HEK293 (cell line): ENCODE measurements at regions not wholly inside any gene's neighbourhood (a gene's known extent, or its start where the extent isn't known, plus 50 kb on each side); places are given as distances from the start of the nearest gene placed in this dataset.

Experiments used
- CTCF ChIA-PET: fragments of 350-600 bp; formaldehyde crosslinking; extraction: SDS; loops from one replicate; lab custom pipeline; 2021; ENCODE audit warnings: antibody characterized with exemption; lab: Yijun Ruan, JAX
- POLR2A ChIA-PET: fragments of 300-600 bp; formaldehyde crosslinking; extraction: SDS; loops from one replicate; lab custom pipeline; 2020; ENCODE audit warnings: antibody characterized with exemption, inconsistent platforms; lab: Yijun Ruan, JAX
- H3K27ac ChIP-seq: fragments of 200-500 bp; sonication (Bioruptor generic); 2 replicates; pipeline ENCODE4 v1.5.1; 2014; ENCODE audit warnings: low read depth, low read length, control low read depth, inconsistent platforms; ENCODE audit errors: extremely low read depth
- H3K36me3 ChIP-seq, 2 experiments: fragments of 200-500 bp in 1 of 2; sonication (Bioruptor generic) in 1 of 2; 1 replicate in 1 of 2; 2 replicates in 1 of 2; pipeline ENCODE4 v1.5.1; 2014 to 2017; ENCODE audit warnings: inconsistent platforms in 2 of 2, low read length in 2 of 2; ENCODE audit not compliant: control insufficient read depth in 2 of 2, insufficient read depth in 1 of 2
- H3K4me1 ChIP-seq: fragments of 200-500 bp; sonication (Bioruptor generic); 2 replicates; pipeline ENCODE4 v1.5.1; 2014; ENCODE audit warnings: mild to moderate bottlenecking, low read length, inconsistent platforms; ENCODE audit not compliant: control insufficient read depth, insufficient read depth
- H3K4me3 ChIP-seq: 2 replicates; pipeline ENCODE4 v1.5.1; 2011; ENCODE audit warnings: low read depth, mild to moderate bottlenecking, control low read depth, low read length, moderate library complexity
- H3K9me3 ChIP-seq: fragments of 200-500 bp; sonication (Bioruptor generic); 2 replicates; pipeline ENCODE4 v1.5.1; 2014; ENCODE audit warnings: low read depth, low read length, inconsistent platforms; ENCODE audit not compliant: control insufficient read depth, insufficient read depth
- GLIS1 ChIP-seq: fragments of 450-650 bp; formaldehyde crosslinking; IDR thresholded peaks from 2 replicates; pipeline ENCODE4 v1.5.1; 2016; ENCODE audit warnings: missing biosample characterization, missing genetic modification characterization
- INSM2 ChIP-seq: fragments of 450-650 bp; formaldehyde crosslinking; IDR thresholded peaks from 2 replicates; pipeline ENCODE4 v1.5.1; 2016; ENCODE audit warnings: missing biosample characterization, missing genetic modification characterization
- SCRT1 ChIP-seq: fragments of 450-650 bp; formaldehyde crosslinking; IDR thresholded peaks from 2 replicates; pipeline ENCODE4 v1.5.1; 2016; ENCODE audit warnings: missing biosample characterization, missing genetic modification characterization, borderline replicate concordance
- TCF7L2 ChIP-seq: IDR thresholded peaks from 2 replicates; pipeline ENCODE4 v1.6.1; 2011; ENCODE audit warnings: low read depth, mild to moderate bottlenecking, inconsistent platforms, low read length, moderate library complexity, borderline replicate concordance
- ZBTB21 ChIP-seq: fragments of 450-650 bp; formaldehyde crosslinking; IDR thresholded peaks from 2 replicates; pipeline ENCODE4 v1.5.1; 2017; ENCODE audit warnings: missing biosample characterization, missing genetic modification characterization
- ZBTB26 ChIP-seq: fragments of 450-650 bp; formaldehyde crosslinking; optimal IDR thresholded peaks from 2 replicates; pipeline ENCODE3; 2016; ENCODE audit warnings: missing biosample characterization, mild to moderate bottlenecking, missing genetic modification characterization
- ZBTB7A ChIP-seq: fragments of 450-650 bp; formaldehyde crosslinking; IDR thresholded peaks from 2 replicates; pipeline ENCODE4 v1.5.1; 2016; ENCODE audit warnings: low read depth, missing biosample characterization, missing genetic modification characterization
- ZNF114 ChIP-seq: fragments of 450-650 bp; formaldehyde crosslinking; IDR thresholded peaks from 2 replicates; pipeline ENCODE4 v1.5.0; 2017; ENCODE audit warnings: missing biosample characterization, missing genetic modification characterization
- ZNF16 ChIP-seq: fragments of 450-650 bp; formaldehyde crosslinking; IDR thresholded peaks from 2 replicates; pipeline ENCODE4 v1.5.1; 2016; ENCODE audit warnings: low read depth, missing biosample characterization, missing genetic modification characterization
- ZNF175 ChIP-seq: fragments of 450-650 bp; formaldehyde crosslinking; IDR thresholded peaks from 2 replicates; pipeline ENCODE4 v1.5.1; 2016; ENCODE audit warnings: missing biosample characterization, missing genetic modification characterization
- ZNF18 ChIP-seq: fragments of 450-650 bp; formaldehyde crosslinking; IDR thresholded peaks from 2 replicates; pipeline ENCODE4 v1.5.1; 2016; ENCODE audit warnings: missing biosample characterization, missing genetic modification characterization
- ZNF202 ChIP-seq: fragments of 450-650 bp; formaldehyde crosslinking; IDR thresholded peaks from 2 replicates; pipeline ENCODE4 v1.5.1; 2016; ENCODE audit warnings: missing biosample characterization, missing genetic modification characterization, borderline replicate concordance
- ZNF214 ChIP-seq: fragments of 450-650 bp; formaldehyde crosslinking; IDR thresholded peaks from 2 replicates; pipeline ENCODE4 v1.5.1; 2017; ENCODE audit warnings: missing biosample characterization, mild to moderate bottlenecking, missing genetic modification characterization, borderline replicate concordance
- ZNF350 ChIP-seq: fragments of 450-650 bp; formaldehyde crosslinking; IDR thresholded peaks from 2 replicates; pipeline ENCODE4 v1.5.0; 2017; ENCODE audit warnings: missing biosample characterization, mild to moderate bottlenecking, missing genetic modification characterization
- ZNF48 ChIP-seq: fragments of 450-650 bp; formaldehyde crosslinking; IDR thresholded peaks from 2 replicates; pipeline ENCODE4 v1.5.1; 2016; ENCODE audit warnings: missing biosample characterization, missing genetic modification characterization
- ZNF501 ChIP-seq: fragments of 450-650 bp; formaldehyde crosslinking; IDR thresholded peaks from 2 replicates; pipeline ENCODE4 v1.5.1; 2016; ENCODE audit warnings: missing biosample characterization, missing genetic modification characterization
- ZNF529 ChIP-seq: fragments of 450-650 bp; formaldehyde crosslinking; IDR thresholded peaks from 2 replicates; pipeline ENCODE4 v1.5.1; 2017; ENCODE audit warnings: missing genetic modification characterization, missing biosample characterization; ENCODE audit not compliant: insufficient replicate concordance
- ZNF623 ChIP-seq: fragments of 450-650 bp; formaldehyde crosslinking; IDR thresholded peaks from 2 replicates; pipeline ENCODE4 v1.5.1; 2016; ENCODE audit warnings: missing biosample characterization, missing genetic modification characterization
- ZNF624 ChIP-seq: fragments of 450-650 bp; formaldehyde crosslinking; IDR thresholded peaks from 2 replicates; pipeline ENCODE4 v1.5.1; 2017; ENCODE audit warnings: missing biosample characterization, missing genetic modification characterization
- ZNF629 ChIP-seq: fragments of 450-650 bp; formaldehyde crosslinking; IDR thresholded peaks from 2 replicates; pipeline ENCODE4 v1.5.1; 2017; ENCODE audit warnings: missing biosample characterization, missing genetic modification characterization
- ZNF645 ChIP-seq: fragments of 450-650 bp; formaldehyde crosslinking; IDR thresholded peaks from 2 replicates; pipeline ENCODE4; 2016; ENCODE audit warnings: missing biosample characterization, missing genetic modification characterization

GRCh38 chr12:71057330-71057729, 100.5 kb downstream of the TSPAN8 start (continued):
- TF ChIP-seq INSM2 (tag by site-specific recombination) (no peak), ZNF16 (tag by site-specific recombination) (no peak)

- Histone ChIP-seq H3K9me3 (no peaks in the 10 kb centered on the region), H3K27ac (no peak overlapping the region), H3K4me1 (no peaks in the 10 kb centered on the region), H3K36me3 (no peaks in the 10 kb centered on the region), H3K4me3 (no peak overlapping the region)
- POLR2A ChIA-PET = no interaction called here
- CTCF ChIA-PET = no interaction called here
- no peak for TF ChIP-seq ZBTB26 (tag by site-specific recombination)
Measured at GRCh38 chr12:71054551-71054950, 103.2 kb downstream of the TSPAN8 start.

- Histone ChIP-seq H3K36me3 (no peaks in the 10 kb centered on the region), H3K27ac (no peak overlapping the region), H3K4me1 (no peaks in the 10 kb centered on the region), H3K9me3 (no peaks in the 10 kb centered on the region), H3K4me3 (no peak overlapping the region)
- ChIA-PET POLR2A (no interaction called here), CTCF (no interaction called here)
- no peak for TF ChIP-seq ZNF623 (tag by site-specific recombination)
- TF ChIP-seq ZNF624 = no peak
- TF ChIP-seq ZNF350 (tag by site-specific recombination) = no peak
- TF ChIP-seq ZNF645 (tag by site-specific recombination) = no peak
- no peak for TF ChIP-seq ZNF48 (tag by site-specific recombination)
- no peak for TF ChIP-seq TCF7L2
- TF ChIP-seq ZNF214 (tag by site-specific recombination) = no peak
- TF ChIP-seq ZBTB26 (tag by site-specific recombination) = no peak
- TF ChIP-seq ZNF629 (tag by site-specific recombination) = no peak
- no peak for TF ChIP-seq ZNF529 (tag by site-specific recombination)
- no peak for TF ChIP-seq SCRT1
- no peak for TF ChIP-seq ZBTB21 (tag by site-specific recombination)
- no peak for TF ChIP-seq ZNF175 (tag by site-specific recombination)
- no peak for TF ChIP-seq ZNF501 (tag by site-specific recombination)
- no peak for TF ChIP-seq GLIS1 (tag by site-specific recombination)
- TF ChIP-seq ZNF114 (tag by site-specific recombination) = no peak
- no peak for TF ChIP-seq ZNF18
- no peak for TF ChIP-seq ZBTB7A (tag by site-specific recombination)
- no peak for TF ChIP-seq INSM2 (tag by site-specific recombination)
- no peak for TF ChIP-seq ZNF202 (tag by site-specific recombination)
Measured at GRCh38 chr12:71046215-71046614, 111.6 kb downstream of the TSPAN8 start.
